GM12878 (cell line): ENCODE measurements at regions not wholly inside any gene's neighbourhood (a gene's known extent, or its start where the extent isn't known, plus 50 kb on each side); places are given as distances from the start of the nearest gene placed in this dataset.

Source experiments
- ATF3 ChIP-seq: IDR thresholded peaks from 2 replicates; pipeline ENCODE4 v1.6.1; 2011; ENCODE audit warnings: low read depth, mild to moderate bottlenecking, low read length, moderate library complexity, borderline replicate concordance; ENCODE audit errors: extremely low read depth
- HDAC2 ChIP-seq: fragments of 200-600 bp; sonication (generic); IDR thresholded peaks from 2 replicates; pipeline ENCODE4 v1.6.1; 2017
- RAD21 ChIP-seq: IDR thresholded peaks from 2 replicates; pipeline ENCODE4 v1.6.1; 2011; ENCODE audit warnings: mild to moderate bottlenecking, low read depth, low read length, moderate library complexity; ENCODE audit not compliant: insufficient read depth
- REST ChIP-seq: IDR thresholded peaks from 2 replicates; pipeline ENCODE4 v1.6.1; 2012; ENCODE audit warnings: mild to moderate bottlenecking, low read depth, low read length
- SMARCA5 ChIP-seq: fragments of 450-650 bp; IDR thresholded peaks from 2 replicates; pipeline ENCODE4 v1.6.1; 2017; ENCODE audit warnings: mild to moderate bottlenecking
- SPI1 ChIP-seq: IDR thresholded peaks from 2 replicates; pipeline ENCODE4 v1.6.1; 2011; ENCODE audit warnings: low read depth, mild to moderate bottlenecking, low read length, moderate library complexity, borderline replicate concordance; ENCODE audit not compliant: insufficient read depth
- SUZ12 ChIP-seq: fragments of 200-600 bp; sonication (generic); IDR thresholded peaks from one replicate; pipeline ENCODE4 v1.6.1; 2018; ENCODE audit warnings: antibody characterized with exemption, mild to moderate bottlenecking; ENCODE audit not compliant: unreplicated experiment

GRCh38 chr5:120139039-120139438, 325.1 kb upstream of the PRR16 start:
- no peak for TF ChIP-seq ATF3
- no peak for TF ChIP-seq HDAC2
- no peak for TF ChIP-seq SMARCA5
- TF ChIP-seq SUZ12, result no peak
- TF ChIP-seq REST, result no peak
- no peak for TF ChIP-seq RAD21
- no peak for TF ChIP-seq SPI1
